RKO (cell line): ENCODE measurements at regions not wholly inside any gene's neighbourhood (a gene's known extent, or its start where the extent isn't known, plus 50 kb on each side); places are given as distances from the start of the nearest gene placed in this dataset.

Source experiments
- DNase-seq: peaks from one replicate; pipeline ENCODE4 v3.0.0-alpha.2; 2016; ENCODE audit warnings: low spot score

DNA sequence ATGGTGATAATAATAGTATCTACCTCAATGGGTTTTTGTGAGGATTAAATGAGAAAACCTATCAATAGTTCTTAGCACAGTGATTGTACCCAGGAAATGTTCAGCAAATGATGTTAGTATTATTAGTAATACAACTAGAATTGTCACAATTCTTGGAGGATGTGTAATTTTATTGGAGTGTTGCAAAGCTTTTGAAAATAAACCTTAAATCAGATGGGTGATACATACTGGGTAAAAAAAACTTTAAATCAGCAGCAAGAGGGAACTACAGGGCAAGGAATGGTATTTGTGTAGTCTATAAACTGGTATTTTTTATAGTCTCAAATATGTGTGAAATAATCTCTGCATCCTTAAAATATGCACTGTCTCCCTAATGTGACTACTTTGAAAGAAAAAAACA lies 371.6 kb downstream of the PIK3R1 start:
- no peak for DNase-seq

DNA sequence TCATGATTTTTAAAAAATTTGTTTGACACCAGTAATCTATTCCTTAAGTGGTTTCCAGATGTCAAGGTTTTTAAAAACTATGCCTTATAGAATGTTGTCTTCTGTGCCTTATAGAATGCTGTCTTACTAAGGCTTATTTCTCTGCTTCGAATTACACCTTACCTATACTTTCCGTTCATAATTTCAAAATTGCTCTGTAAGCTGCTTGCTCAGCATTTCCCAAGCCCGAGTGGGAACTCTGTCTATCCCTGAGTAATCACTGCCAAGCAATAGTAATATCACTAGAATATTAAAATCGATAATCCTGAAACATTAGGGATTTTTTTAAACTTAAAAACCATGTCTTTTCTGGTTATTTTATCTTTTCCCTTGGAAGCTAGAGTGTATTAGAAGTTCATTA lies 376.3 kb downstream of the PIK3R1 start:
- no peak for DNase-seq

DNA sequence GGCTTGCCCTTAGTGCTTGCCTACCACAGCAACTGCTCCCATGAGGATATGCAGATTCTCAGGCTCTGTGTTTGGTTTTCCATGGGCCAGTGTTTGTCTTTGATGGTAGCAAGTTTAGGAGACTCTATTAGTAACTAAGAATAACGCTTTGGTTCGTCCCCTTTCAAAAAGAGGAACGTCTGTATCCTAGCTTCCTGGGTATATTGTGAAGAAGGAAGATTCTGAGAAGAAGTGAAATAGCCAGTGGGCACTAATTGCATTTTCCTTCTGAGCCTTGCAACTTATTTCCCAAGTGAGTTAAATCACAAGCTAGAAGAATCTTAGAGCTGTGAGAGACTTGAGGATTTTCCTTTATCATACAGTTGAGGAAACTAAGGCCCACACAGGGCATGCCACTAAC lies 376.8 kb downstream of the PIK3R1 start:
- DNase-seq = no peak

DNA sequence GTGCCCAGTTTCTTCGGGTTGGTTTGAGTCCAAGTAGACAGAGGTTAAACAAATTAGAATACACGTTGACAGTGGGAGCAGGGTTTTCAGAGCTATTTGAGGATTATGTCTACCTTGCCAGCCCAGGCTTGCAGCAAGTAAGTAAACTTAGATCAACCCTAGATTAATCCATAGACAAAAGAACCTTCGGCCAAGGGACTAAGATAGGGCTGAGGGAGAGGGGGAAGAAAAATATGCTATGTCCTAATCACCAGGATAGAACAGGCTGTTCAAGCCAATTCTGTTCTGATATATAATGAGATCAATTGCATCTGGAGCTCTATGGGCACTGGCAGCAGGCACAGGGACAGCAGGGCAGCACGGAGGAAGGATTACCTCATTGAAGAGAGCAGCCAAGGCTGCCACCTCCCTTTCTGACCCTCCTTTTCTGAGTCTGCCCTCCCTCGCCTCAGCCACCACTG lies 377.7 kb downstream of the PIK3R1 start:
- DNase-seq = no peak

DNA sequence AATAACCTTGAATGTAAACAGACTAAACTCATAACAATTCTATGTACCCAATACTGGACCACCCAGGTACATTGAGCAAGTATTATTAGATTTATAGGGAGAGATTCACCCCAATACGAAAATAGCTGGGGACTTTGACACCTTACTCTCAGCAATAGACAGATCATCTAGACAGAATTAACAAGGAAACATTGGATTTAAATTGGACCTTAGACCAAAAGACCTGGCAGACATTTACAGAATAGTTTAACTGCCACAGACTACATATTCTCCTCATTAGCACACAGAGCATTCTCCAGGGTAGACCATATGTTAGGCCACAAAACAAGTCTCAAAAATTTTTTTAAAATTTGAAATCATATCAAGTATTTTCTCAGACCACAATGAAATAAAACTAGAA lies 397.4 kb downstream of the PIK3R1 start:
- DNase-seq = no peak

DNA sequence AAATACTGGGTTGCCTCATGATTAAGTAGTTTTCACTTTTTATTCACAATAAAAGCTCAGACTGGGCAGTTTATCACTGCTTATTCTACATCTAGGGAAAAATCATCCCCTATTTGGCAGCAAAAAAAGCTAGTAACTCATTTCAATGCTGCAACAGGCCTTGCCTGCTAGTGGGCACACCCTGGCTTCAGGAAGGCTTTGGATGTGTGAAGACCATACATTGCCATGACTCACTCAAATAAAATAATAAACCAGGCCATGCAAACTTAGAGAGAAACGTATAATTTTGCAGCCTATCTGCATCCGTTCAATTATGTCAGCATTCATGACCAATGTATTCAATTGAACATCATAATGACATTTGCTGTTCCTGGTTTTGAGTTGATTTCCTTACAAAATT lies 402.9 kb downstream of the PIK3R1 start:
- DNase-seq = no peak

DNA sequence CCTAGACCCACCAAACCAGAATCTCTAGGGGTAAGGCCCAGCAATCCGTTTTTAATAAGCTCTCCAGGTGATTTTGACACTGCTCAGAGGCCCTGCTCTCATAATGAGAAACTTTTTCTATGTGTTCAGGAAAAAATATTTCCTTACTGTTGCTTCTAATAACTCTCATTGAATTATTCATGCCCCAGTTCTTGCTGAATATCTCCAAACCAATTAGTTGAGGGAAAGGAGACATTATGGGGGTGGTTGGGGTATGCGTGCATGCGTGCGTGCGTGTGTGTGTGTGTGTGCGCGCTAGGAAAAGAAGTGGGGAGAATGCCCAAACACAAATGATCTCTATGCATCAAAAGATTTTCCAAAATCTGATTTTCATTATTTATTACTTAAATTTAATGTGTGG lies 411.4 kb downstream of the PIK3R1 start:
- no peak for DNase-seq

DNA sequence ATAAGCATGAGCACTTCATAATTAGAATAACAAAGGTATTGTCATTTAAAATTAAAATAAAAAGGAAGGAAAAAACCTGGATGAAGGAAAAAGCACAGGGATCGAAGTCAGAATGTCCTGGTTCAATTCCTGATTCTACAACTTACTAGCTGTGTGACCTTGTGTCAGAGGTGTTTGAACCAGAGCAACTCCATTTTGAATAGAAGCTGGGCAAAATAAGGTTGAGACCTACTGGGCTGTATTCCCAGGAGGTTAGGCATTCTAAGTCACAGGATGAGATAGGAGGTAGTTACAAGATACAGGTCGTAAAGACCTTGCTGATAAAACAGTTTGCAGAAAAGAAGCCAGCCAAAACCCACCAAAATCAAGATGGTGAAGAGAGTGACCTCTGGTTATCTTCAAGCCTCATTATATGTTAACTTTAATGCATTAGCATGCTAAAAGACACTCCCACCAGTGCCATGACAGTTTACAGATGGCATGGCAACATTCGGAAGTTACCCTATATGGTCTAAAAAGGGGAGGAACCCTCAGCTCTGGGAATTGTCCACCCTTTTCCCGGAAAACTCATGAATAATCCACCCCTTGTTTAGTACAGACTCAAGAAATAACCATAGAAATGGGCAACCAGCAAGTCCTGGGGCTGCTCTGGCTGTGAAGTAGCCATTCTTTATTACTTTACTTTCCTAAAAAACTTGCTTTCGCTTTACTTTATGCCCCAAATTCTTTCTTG lies 412.7 kb downstream of the PIK3R1 start:
- no peak for DNase-seq

DNA sequence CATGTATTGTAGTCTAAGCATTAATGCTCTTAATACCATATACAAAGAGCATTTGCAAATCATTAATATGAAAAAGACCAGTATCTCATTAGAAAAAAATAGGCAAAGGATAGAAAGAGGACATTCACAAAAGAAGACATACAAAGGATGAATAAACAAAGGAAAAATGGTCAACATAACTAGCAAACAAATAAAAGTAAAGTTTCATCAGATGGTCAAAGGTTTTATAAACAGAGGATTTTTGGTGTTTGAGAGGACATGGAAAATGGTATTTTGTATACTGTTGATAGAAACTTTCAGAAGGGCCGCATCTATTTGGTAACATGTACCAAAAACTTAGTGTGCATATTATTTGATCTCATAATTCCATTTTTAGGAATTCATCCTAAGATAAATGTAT lies 414.8 kb downstream of the PIK3R1 start:
- DNase-seq = no peak

DNA sequence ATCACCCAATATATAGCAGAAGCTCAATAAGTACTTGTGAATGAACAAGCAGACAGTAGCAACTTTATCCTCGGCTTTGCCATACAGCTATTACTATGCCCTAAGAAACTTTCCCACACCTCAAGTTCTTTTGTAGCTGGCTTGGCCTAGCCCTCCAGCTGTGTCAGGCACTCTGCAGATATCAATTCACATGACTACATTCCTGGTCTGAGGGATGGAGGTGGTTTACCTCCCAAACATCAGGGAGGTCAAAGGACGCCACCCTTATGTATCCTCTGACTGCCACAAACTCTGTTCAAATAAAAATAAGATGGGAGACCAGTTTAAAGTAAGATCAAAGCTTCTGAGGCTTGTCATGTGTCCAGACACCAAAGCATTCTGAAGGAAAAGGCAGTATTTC lies 416.3 kb downstream of the PIK3R1 start:
- no peak for DNase-seq

DNA sequence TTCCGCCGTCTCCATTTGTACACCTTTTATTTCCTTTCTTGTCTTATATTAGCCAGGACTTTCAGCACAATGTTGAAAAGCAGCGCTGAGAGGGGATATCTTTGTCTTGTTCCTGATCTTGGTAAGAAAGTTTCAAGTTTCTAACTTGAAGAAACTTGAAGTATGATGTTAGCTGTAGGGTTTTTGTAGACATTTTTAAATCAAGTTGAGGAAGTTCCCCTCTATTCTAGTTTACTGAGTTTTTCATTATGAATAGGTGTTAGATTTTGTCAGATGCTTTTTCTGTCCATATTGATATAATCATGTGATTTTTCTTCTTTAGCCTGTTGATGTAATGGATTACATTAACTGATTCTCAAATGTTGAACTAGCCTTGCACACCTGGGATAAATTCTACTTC lies 425.7 kb downstream of the PIK3R1 start:
- DNase-seq = no peak

DNA sequence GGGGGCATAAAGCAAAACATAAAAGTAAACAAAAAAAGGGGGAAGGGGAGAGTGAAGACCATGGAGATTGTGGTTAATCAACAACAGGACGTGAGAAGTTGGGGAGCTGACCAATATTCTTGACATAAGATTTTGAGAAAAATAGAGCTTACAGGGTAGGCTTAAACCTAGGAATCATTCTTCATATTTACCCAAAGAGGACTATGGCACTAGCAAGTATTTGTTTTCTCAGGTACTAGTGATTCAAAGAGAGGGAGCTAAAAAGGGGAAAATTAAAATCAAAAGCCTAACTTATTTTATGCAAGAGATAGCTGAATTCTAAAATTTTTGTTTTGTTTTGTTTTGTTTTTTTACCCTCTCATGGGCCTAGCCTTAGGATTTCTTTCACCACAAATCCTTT lies 427.5 kb downstream of the PIK3R1 start:
- DNase-seq = no peak

DNA sequence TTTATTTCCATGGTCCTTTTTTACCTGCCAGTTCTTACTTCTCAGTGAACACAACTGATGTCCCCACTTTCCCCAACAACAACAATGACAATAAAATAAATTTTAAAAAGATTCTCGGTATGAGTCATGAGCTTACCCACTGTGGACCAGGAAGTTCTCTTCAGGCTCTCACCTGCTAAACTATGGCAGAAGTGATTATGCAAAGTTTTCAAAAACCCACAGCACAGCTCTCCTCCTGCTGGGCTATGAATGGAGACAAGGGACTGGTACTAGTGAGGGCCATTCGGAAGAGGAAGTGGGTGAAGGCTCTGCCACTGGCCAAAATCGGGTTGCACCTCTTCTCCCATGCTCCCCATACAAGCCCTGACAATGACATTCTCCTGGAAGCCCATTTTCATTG lies 429.4 kb downstream of the PIK3R1 start:
- no peak for DNase-seq

DNA sequence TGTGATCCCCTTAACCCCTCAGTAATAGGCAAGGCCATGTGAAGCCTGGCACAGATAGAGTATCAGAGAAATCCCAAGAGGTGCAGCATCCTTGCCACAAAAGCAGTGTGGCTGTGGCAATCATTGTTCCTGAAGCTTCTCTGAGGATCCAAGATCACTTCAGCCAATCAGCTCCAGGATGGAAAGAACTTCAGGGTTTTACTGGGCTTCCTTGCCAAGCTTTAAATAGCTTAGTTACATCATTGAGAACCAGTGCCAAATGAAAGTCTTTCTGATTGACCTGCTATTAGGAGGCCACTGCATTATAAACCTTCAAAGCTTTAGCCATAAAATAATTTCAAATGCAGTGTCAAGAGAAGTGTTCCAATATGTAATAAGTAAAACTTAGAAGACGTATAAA lies 430.6 kb downstream of the PIK3R1 start:
- DNase-seq = no peak

DNA sequence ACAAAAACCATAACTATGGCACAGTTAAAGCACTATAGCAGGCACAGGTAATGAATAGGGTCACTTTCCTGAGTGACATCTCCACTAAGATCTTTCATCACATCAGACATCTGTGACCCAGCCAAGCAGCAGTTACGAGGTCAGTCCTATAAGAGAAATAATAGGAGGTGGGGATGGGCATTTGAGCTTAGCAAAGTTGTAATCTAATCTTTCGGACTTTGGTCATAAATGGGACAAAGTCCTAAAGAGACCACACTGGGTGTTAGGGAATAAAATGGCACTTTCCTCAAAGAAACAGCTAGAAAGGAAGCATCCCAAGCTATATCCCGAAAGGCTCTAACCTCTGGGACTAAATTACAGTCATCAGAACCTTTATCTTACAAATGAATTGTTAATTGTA lies 432.2 kb downstream of the PIK3R1 start:
- no peak for DNase-seq

DNA sequence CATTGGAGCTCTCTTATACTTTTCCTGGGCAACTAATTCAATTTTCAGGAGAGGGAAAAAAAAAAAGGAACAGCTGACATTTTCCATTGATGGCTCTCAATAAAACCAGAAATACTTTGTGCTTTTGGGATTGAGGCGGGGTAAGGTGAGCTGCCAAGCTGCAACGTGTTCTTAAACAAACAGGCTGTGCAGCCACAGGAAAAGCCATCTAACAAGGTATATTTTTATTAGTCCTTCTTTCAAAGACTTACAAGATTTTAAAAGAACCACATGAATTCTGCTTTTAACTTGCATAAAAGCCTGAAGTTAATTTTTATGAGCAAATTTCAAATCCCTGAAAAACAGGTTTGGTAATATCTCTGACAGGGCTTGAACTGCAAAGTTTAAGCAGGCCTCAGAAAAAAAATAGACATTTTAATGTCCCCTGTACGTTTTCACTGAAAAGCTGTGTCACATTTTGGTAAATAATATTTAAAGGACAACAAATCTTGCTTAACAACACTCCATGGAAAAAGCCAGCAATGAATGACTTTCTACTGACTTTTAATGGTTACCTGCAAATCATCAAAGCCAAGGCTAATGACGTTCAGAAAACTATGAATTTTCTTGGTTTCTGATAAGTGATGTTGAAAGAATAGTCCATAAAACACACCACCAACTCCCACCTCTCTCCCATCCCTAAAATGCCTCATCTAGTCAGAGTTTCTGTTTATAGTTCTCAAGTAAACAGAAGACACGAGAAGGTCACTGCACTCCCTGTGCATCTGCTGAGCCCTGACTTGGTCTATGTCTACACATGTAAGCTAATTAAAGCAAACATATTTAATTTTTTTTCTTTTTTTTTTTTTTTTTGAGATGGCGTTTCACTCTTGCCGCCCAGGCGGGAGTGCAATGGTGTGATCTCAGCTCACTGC lies 433.6 kb downstream of the PIK3R1 start:
- no peak for DNase-seq

DNA sequence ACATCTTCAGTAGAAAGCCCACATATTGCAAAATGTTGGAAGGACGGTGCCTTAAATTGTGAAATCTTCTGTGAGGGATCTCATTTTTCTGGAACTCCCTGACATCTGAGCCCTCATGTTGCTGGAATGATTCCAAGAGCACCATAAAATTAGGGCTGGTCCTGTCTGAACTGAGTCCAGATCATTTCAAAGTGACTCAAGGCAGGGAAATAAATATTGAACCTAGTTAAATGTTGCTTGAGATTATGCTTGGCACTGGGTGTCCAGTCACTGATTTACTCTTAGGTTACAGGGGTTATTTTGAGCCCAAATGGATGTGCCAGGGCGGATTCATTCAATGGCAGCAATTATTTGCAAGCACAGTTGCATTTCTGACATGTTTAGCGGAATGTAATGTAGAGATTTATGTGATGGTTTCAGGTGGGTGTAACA lies 437.0 kb downstream of the PIK3R1 start:
- DNase-seq = no peak

DNA sequence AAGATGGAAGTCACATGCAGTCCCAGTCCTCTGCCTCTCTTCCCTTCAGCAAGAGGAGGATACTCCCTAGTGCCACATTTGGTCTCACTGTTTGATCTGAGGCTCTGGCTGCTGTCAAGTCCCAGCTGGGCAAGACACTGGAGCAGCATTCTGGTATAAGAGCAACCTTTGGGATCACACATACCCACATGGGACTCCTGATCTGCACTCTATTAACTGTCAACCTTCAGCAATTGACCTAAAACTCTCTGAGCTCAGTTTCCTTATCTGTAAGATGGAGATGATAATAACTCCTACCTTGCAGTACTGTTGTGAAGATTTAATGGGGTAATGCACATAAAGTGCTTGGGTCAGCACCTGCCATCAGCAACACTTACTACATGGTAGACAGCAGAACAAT lies 437.9 kb downstream of the PIK3R1 start:
- DNase-seq = no peak

DNA sequence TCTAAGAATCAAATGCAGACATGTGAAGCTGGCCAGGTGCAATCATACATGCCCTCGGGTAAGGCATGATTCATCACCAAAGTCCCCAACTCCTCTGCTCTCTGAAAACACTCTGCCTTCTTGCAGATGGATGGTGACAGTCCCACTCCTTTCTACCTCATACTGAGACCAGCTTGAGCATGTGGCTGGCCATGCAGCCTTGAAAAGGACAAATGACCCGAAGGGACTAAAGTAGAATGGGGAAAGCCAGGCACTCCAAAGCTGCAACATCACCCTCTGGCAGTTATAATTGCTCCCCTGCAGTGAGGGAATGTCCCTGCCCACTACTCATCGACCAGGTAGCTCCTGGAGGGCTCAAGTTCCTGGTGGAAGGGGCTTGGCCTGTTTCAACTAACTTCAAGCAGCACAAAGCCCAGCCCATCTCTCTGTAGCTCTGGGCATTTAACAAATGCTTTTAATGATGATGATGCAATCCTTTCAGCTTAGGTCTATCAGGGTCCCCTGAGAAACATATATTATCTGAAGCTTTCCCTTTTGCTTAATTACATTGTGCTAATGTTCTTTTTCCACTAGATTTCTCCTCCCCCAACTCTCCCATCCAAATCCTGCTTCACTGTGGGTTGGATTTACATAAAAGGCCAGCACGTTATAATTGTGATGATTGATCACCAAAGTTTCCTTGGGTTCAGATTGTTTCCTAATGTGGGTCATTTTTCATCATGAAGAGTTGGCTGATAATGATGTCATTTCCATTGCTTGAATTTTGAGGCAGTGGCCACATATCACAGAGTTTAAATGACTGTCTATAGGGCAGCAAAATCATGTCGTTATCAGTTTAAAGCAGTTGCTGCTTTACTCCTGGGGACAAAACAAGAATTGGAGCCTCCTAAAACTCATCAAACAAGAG lies 436.5 kb upstream of the SLC30A5 start:
- no peak for DNase-seq

DNA sequence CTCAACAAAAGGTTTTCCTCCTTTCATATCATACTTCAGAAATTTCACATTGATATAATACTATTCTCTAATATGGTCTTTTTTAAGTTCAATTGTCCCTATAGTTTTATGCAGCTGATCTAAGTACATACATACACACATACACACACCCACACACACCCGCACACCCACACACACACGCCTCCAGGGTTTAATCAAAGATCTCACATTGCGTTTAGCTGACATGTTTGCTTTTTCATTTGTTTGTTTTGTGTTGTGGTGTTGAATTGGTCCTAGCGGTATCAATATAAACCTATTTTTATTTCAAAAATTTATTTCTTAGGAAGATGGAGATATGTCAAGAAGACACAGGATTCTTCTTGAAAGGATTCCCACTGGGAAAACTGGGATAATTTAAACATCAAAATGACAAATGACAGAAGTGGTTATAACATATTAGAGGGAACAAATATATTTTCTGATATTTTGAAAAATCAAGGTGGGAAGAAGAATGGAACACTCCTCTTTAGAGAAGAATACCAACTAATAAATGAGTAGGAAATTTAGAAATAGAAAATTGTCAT lies 434.9 kb upstream of the SLC30A5 start:
- no peak for DNase-seq

DNA sequence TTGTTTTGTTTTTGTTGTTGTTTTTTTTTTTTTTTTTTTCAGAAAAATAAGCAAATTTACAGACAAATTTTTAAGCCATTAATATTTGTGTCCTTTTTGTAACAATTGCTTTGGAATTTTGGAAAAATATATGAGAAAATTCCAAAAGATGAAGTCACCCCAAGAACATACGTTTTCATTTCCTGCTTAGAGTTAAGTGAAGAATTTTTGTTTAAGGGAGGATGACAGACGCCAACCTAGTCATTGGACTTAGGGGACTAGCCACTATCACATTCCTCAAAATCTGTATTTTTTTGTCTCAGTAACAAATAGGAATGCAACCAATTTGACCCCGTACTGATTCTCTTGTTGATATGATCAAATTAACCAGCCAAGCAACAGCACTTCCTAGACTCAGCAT lies 433.9 kb upstream of the SLC30A5 start:
- no peak for DNase-seq

DNA sequence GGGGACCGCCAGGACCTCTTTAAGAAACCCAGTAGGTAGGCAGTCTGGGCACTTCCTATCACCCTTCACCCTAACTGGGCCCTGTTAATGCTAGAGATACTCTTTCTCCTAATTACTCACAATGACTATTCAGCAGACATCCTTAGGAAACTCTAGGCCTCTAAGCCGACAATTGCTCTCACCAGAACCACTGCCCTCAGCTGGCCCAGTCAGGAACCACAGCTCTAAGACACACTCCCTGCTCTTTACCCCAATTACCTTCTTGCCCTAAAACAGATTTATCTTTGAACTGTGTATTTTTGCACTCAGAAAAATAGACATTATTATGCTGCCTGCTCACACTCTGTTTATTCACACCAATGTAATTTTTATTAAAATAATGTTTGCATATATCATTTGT lies 432.6 kb upstream of the SLC30A5 start:
- DNase-seq = peak; percentile 11
